HCEC 1CT (cell line): ENCODE measurements at regions not wholly inside any gene's neighbourhood (a gene's known extent, or its start where the extent isn't known, plus 50 kb on each side); places are given as distances from the start of the nearest gene placed in this dataset.

Experiments used
- DNase-seq: peaks from one replicate; pipeline ENCODE4 v3.0.0-alpha.2; 2017

GRCh38 chr9:89814340-89815040, 209.7 kb downstream of the GADD45G start:
- no peak for DNase-seq

- no peak for DNase-seq
These were observed 210.5 kb downstream of the GADD45G start for GRCh38 chr9:89815061-89815902.

GRCh38 chr9:89815903-89816573, 211.2 kb downstream of the GADD45G start:
- DNase-seq: no peak

- no peak for DNase-seq
These were observed 212.5 kb downstream of the GADD45G start for GRCh38 chr9:89817151-89817950.

GRCh38 chr9:89820337-89820736, 215.5 kb downstream of the GADD45G start:
- DNase-seq: no peak

- no peak for DNase-seq
These were observed 216.3 kb downstream of the GADD45G start for GRCh38 chr9:89821081-89821480.

GRCh38 chr9:89822996-89823395, 218.2 kb downstream of the GADD45G start:
- no peak for DNase-seq

- DNase-seq: no peak
These were observed 220.9 kb downstream of the GADD45G start for GRCh38 chr9:89825669-89826068.

GRCh38 chr9:89826186-89826585, 221.4 kb downstream of the GADD45G start:
- DNase-seq: no peak

- DNase-seq: no peak
These were observed 224.5 kb downstream of the GADD45G start for GRCh38 chr9:89829346-89829745.

- DNase-seq: no peak
These were observed 230.9 kb downstream of the GADD45G start for GRCh38 chr9:89835666-89836065.

- DNase-seq: no peak
These were observed 232.5 kb downstream of the GADD45G start for GRCh38 chr9:89837162-89837933.

GRCh38 chr9:89837934-89838310, 233.1 kb downstream of the GADD45G start:
- no peak for DNase-seq

GRCh38 chr9:89838621-89839020, 233.8 kb downstream of the GADD45G start:
- no peak for DNase-seq

GRCh38 chr9:89839449-89839848, 234.6 kb downstream of the GADD45G start:
- no peak for DNase-seq

- no peak for DNase-seq
These were observed 235.1 kb downstream of the GADD45G start for GRCh38 chr9:89839952-89840351.

GRCh38 chr9:89841456-89841855, 236.6 kb downstream of the GADD45G start:
- no peak for DNase-seq

GRCh38 chr9:89842267-89842768, 237.5 kb downstream of the GADD45G start:
- DNase-seq: no peak

- DNase-seq: no peak
These were observed 238.3 kb downstream of the GADD45G start for GRCh38 chr9:89843074-89843473.

GRCh38 chr9:89843591-89843990, 238.8 kb downstream of the GADD45G start:
- DNase-seq: no peak

GRCh38 chr9:89844075-89844474, 239.3 kb downstream of the GADD45G start:
- DNase-seq: no peak

GRCh38 chr9:89844535-89844934, 239.7 kb downstream of the GADD45G start:
- no peak for DNase-seq
